Activated CD8-positive, alpha-beta memory T cell treated with anti-CD3 and anti-CD28 coated beads, Interleukin-2, amount 50 U/mL, for 24 hours (primary cell): ENCODE measurements at regions not wholly inside any gene's neighbourhood (a gene's known extent, or its start where the extent isn't known, plus 50 kb on each side); places are given as distances from the start of the nearest gene placed in this dataset.
"Not testable (repeated sequence)": the region's sequence is repeated elsewhere in the genome, so short reads cannot be mapped to it uniquely, and the experiment has no call there.

ENCODE experiments used
- DNase-seq: peaks from one replicate; pipeline ENCODE4 v3.0.0-alpha.2; 2020; ENCODE audit errors: extremely low read depth

- not testable (repeated sequence) for DNase-seq
These were observed 52.4 kb upstream of the EHHADH start for GRCh38 chr3:185306286-185306685.

DNA sequence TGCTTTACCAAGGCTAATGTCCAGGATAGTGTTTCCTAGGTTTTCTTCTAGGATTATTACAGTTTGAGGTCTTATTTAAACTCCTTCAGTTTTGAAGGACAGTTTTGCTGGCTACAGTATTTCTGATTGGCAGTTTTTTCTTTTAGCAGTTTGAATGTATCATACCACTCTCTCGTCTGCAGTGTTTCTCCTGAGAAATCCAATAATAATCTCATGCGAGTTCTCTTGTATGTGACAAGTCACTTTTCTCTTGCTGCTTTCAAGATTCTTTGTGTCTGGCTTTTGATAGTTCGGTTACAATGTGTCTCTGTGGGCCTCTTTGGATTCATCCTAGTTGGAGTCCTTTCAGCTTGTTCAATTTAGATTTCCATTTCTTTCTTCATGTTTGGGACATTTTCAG, 53.0 kb upstream of the EHHADH start:
- DNase-seq, result no peak

GRCh38 chr3:185308126-185308754, 54.4 kb upstream of the EHHADH start:
- peak; percentile 14 for DNase-seq

GRCh38 chr3:185309302-185309701, 53.6 kb upstream of the MAP3K13 start:
- no peak for DNase-seq

DNA sequence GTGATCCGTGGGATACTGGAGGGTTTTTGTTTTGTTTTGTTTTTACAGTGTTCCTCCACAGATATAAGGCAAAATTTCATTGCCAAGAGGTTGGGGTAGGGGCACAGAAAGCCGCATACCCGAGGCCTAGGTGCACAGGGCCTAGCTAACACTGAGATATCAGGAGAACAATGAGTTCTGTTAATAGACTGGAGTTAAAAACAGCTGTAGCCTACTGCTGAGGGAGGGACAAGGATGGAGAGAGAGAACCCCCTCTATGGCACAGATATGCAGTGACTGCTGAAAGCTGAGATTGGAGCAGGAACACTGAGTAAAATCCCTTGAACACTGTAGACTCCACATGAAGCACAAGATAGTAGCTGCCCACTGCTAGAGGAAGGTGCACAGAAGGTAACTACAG, 53.1 kb upstream of the MAP3K13 start:
- no peak for DNase-seq

GRCh38 chr3:185311991-185312390, 50.9 kb upstream of the MAP3K13 start:
- no peak for DNase-seq
